Lung (tissue), 11 donors: ENCODE measurements at regions not wholly inside any gene's neighbourhood (a gene's known extent, or its start where the extent isn't known, plus 50 kb on each side); places are given as distances from the start of the nearest gene placed in this dataset.

Experiments used
- ATAC-seq: fragments of 200-7000 bp; cut with Tn5 transposase; one replicate; pipeline ENCODE4 v1.9.1; 2020; ENCODE audit warnings: moderate number of reproducible peaks; ENCODE audit not compliant: insufficient read depth, low FRiP score
- DNase-seq, 3 donors: peaks; one replicate each; pipeline ENCODE4 v3.0.0-alpha.2; 2013 to 2017
- H3K27ac ChIP-seq, 2 donors: one replicate each; pipeline ENCODE4 v1.5.1; 2013; ENCODE audit warnings: mild to moderate bottlenecking in 2 of 2, moderate library complexity in 2 of 2, control low read depth in 1 of 2, inconsistent platforms in 1 of 2, low read depth in 1 of 2, low read length in 1 of 2
- H3K27me3 ChIP-seq, 3 donors: one replicate each; pipeline ENCODE4 v1.5.1; 2013; ENCODE audit warnings: low read length in 2 of 3; ENCODE audit not compliant: control insufficient read depth in 3 of 3, insufficient read depth in 3 of 3
- H3K36me3 ChIP-seq, 4 donors: one replicate each; pipeline ENCODE4 v1.5.1; 2013; ENCODE audit warnings: low read length in 4 of 4, mild to moderate bottlenecking in 1 of 4, moderate library complexity in 1 of 4; ENCODE audit not compliant: control insufficient read depth in 4 of 4, insufficient read depth in 4 of 4
- H3K4me1 ChIP-seq, 5 donors: one replicate each; pipeline ENCODE4 v1.5.1; 2013; ENCODE audit warnings: low read length in 5 of 5, mild to moderate bottlenecking in 2 of 5, moderate library complexity in 1 of 5; ENCODE audit not compliant: control insufficient read depth in 5 of 5, insufficient read depth in 5 of 5
- H3K4me3 ChIP-seq: one replicate; pipeline ENCODE4 v1.5.1; 2013; ENCODE audit warnings: mild to moderate bottlenecking, control low read depth, moderate library complexity
- H3K9ac ChIP-seq, 2 donors: one replicate each; pipeline ENCODE4 v1.5.1; 2013; ENCODE audit warnings: low read length in 2 of 2, control low read depth in 1 of 2; ENCODE audit not compliant: insufficient read depth in 1 of 2
- H3K9me3 ChIP-seq, 4 donors: one replicate each; pipeline ENCODE4 v1.5.1; 2013; ENCODE audit warnings: low read length in 3 of 4, mild to moderate bottlenecking in 1 of 4, moderate library complexity in 1 of 4; ENCODE audit not compliant: control insufficient read depth in 4 of 4, insufficient read depth in 3 of 4
- CTCF ChIP-seq: IDR thresholded peaks from 2 replicates; pipeline ENCODE4 v1.5.1; 2012; ENCODE audit warnings: mild to moderate bottlenecking; ENCODE audit errors: control extremely low read depth, extremely low read depth
- WGBS, 2 donors: extraction: QIAGEN DNeasy Blood & Tissue Kit; methylation state at CpG; one replicate each; pipeline ENCODE4 v1.1.7; 2013; 5-methylcytosine and 5-hydroxymethylcytosine counted together
- donor health status: control.
- donor health status: control.
- donor health status: Bipolar disorder and iron deficiency.
- donor health status: healthy.
- donor health status: DM: yes; HTN: yes; CAD: no.

GRCh38 chr3:112765531-112765930, 81.1 kb downstream of the CD200R1L start:
- Histone ChIP-seq H3K9me3 (no peaks in the 10 kb centered on the region), H3K27me3 (peaks cover 0 to 3% (median 0%) of the 10 kb centered on the region in 3 donors), H3K36me3 (no peaks in the 10 kb centered on the region), H3K4me1 (no peaks in the 10 kb centered on the region), H3K27ac (no peak overlapping the region), H3K9ac (no peak overlapping the region), H3K4me3 (no peak overlapping the region)
- ATAC-seq (no peak), DNase-seq (no peak)
- no peak for TF ChIP-seq CTCF
- WGBS, 2 donors, result 61 to 94% methylated on average over 3 of the region's 3 CpGs

GRCh38 chr3:112763258-112763657, 83.4 kb downstream of the CD200R1L start:
- ATAC-seq, result no peak
- H3K4me1 ChIP-seq, result no peaks in the 10 kb centered on the region
- no peak for TF ChIP-seq CTCF
- H3K9ac ChIP-seq, result no peak overlapping the region
- no peaks in the 10 kb centered on the region for H3K9me3 ChIP-seq
- H3K27ac ChIP-seq, result no peak overlapping the region
- peaks cover 0 to 3% (median 0%) of the 10 kb centered on the region in 3 donors for H3K27me3 ChIP-seq
- H3K4me3 ChIP-seq, result no peak overlapping the region
- H3K36me3 ChIP-seq, result no peaks in the 10 kb centered on the region
- DNase-seq, result no peak
- WGBS, 2 donors, result 81 to 96% methylated on average over 3 of the region's 3 CpGs

- no peak overlapping the region for H3K27ac ChIP-seq
- no peak for TF ChIP-seq CTCF
- ATAC-seq, result no peak
Measured at GRCh38 chr3:112761062-112761638, 85.5 kb downstream of the CD200R1L start.

GRCh38 chr3:112759681-112760080, 87.0 kb downstream of the CD200R1L start:
- no peaks in the 10 kb centered on the region for H3K27me3 ChIP-seq
- no peak for TF ChIP-seq CTCF
- 97 to 100% methylated on average over 1 of the region's 1 CpG for WGBS, 2 donors
- no peak overlapping the region for H3K27ac ChIP-seq
- no peaks in the 10 kb centered on the region for H3K36me3 ChIP-seq
- H3K4me3 ChIP-seq, result no peak overlapping the region
- no peak for DNase-seq
- H3K4me1 ChIP-seq, result no peaks in the 10 kb centered on the region
- H3K9me3 ChIP-seq, result no peaks in the 10 kb centered on the region
- H3K9ac ChIP-seq, result no peak overlapping the region
- no peak for ATAC-seq

More at GRCh38 chr3:112761062-112761638, 85.5 kb downstream of the CD200R1L start:
- Histone ChIP-seq H3K9ac (no peak overlapping the region), H3K36me3 (no peaks in the 10 kb centered on the region), H3K27me3 (no peaks in the 10 kb centered on the region), H3K9me3 (no peaks in the 10 kb centered on the region), H3K4me3 (no peak overlapping the region), H3K4me1 (no peaks in the 10 kb centered on the region)
- DNase-seq, result no peak
